SK-N-MC (cell line): ENCODE measurements at regions not wholly inside any gene's neighbourhood (a gene's known extent, or its start where the extent isn't known, plus 50 kb on each side); places are given as distances from the start of the nearest gene placed in this dataset.

Source experiments
- DNase-seq: peaks from one replicate; pipeline ENCODE4 v3.0.0-alpha.2; 2011; ENCODE audit warnings: low read depth, low spot score
- H3K27ac ChIP-seq: fragments of 200-600 bp; sonication (generic); 2 replicates; pipeline ENCODE4 v1.5.1; 2016; ENCODE audit warnings: mixed run types
- H3K36me3 ChIP-seq: fragments of 200-600 bp; sonication (generic); 2 replicates; pipeline ENCODE4 v1.6.1; 2017; ENCODE audit warnings: antibody characterized with exemption, low read length, mixed read lengths; ENCODE audit not compliant: insufficient read depth
- H3K4me3 ChIP-seq: fragments of 200-600 bp; sonication (generic); 2 replicates; pipeline ENCODE4 v1.5.1; 2016
- H3K9ac ChIP-seq: fragments of 200-600 bp; sonication (generic); 2 replicates; pipeline ENCODE4 v1.8.0; 2017; ENCODE audit warnings: mixed run types, mixed read lengths; ENCODE audit not compliant: insufficient read length
- H3K9me3 ChIP-seq: fragments of 200-600 bp; sonication (generic); 2 replicates; pipeline ENCODE4 v1.6.1; 2017; ENCODE audit warnings: low read depth, mild to moderate bottlenecking, antibody characterized with exemption, low read length, moderate library complexity, mixed read lengths
- EZH2 ChIP-seq: fragments of 200-600 bp; sonication (generic); IDR thresholded peaks from one replicate; pipeline ENCODE4 v1.6.1; 2017; ENCODE audit warnings: antibody characterized with exemption
- FOXP2 ChIP-seq: optimal IDR thresholded peaks from 2 replicates; pipeline ENCODE3; 2011; ENCODE audit warnings: mild to moderate bottlenecking, moderate library complexity; ENCODE audit not compliant: insufficient read depth; ENCODE audit errors: extremely low read length, control extremely low read depth
- POLR2AphosphoS5 ChIP-seq: IDR thresholded peaks from 2 replicates; pipeline ENCODE4 v1.6.1; 2012; ENCODE audit warnings: mild to moderate bottlenecking, low read depth, low read length, borderline replicate concordance

- Histone ChIP-seq H3K4me3 (no peak overlapping the region), H3K9ac (no peak overlapping the region), H3K9me3 (no peaks in the 10 kb centered on the region), H3K27ac (no peak overlapping the region), H3K36me3 (no peaks in the 10 kb centered on the region)
- TF ChIP-seq FOXP2 = no peak
- no peak for TF ChIP-seq POLR2AphosphoS5
- TF ChIP-seq EZH2 = no peak
- no peak for DNase-seq
These were observed 118.2 kb downstream of the DACT2 start for GRCh38 chr6:168201383-168201782.

DNA sequence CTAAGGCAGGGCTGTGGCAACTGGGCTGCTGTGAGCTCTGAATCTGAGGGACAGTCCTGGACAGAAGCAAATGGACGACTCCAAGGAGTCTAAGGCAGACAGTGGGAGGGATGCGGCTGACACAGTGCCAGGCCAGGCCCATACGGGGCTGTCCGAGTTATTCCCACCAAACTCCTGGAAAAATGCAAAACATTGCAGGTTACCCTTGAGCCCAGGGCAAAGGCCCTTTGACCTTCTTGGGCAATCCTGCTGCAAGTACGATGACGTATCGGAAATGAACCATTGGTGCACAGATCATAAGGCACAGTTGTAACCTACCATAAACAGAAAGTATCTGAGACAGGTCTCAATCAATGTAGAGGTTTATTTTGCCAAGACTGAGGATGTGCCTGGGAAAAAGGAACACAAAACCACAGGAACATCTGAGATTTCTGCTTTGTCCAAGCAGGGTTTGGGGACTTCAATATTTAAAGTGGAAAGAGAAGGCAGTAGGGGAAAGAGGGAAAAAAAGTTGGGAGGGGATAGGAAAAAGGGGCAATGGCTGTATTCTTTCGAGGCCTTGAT is 118.9 kb downstream of the DACT2 start:
- Histone ChIP-seq H3K36me3 (no peaks in the 10 kb centered on the region), H3K4me3 (no peak overlapping the region), H3K9ac (no peak overlapping the region), H3K9me3 (no peaks in the 10 kb centered on the region), H3K27ac (no peak overlapping the region)
- DNase-seq = no peak
- no peak for TF ChIP-seq FOXP2
- no peak for TF ChIP-seq POLR2AphosphoS5
- TF ChIP-seq EZH2 = no peak

DNA sequence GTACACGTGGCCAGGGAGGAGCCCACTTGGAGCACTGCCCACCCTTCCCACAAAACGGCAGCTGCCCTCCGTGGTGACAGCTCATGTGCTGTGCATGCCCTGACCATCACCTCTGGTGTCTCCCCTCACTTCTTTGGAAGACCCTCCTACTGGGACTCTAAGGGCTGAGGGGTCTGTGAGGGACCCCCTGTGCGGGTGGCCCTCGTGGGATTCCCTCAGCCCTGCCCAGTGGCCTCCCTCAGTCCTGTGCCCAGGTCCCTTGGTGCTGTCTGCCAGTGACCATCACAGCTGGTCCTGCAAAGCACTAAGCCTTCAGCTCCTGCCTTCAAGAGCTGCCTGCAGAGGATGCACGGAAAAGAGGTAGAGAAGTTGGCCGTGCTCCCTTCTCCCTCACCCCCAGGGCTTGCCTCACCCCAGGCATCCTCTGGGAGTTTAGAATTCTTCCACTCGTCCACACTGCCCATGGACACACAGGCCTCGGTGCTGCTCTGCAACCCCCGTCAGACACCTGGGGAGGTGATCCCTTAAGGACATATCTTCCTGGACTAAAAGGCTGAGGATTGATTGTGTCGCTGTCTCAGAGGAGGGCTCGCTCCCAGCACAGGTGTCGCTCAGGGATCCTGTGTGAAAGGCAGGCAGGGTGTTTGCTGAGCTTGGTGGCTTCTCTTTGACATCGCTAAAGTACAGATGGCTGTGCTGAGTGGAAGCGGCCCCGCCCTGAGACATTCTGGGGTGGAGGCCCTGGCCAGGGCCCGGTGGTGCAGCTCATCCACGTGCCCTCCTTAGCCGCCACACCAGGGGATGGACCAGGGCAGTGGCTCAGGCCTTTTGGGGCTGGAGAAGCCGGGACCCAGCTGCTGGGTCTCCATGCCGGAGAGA is 119.5 kb upstream of the FRMD1 start:
- no peaks in the 10 kb centered on the region for H3K9me3 ChIP-seq
- TF ChIP-seq FOXP2 (no peak), POLR2AphosphoS5 (no peak), EZH2 (no peak)
- DNase-seq = no peak
- no peak overlapping the region for H3K9ac ChIP-seq
- no peak overlapping the region for H3K4me3 ChIP-seq
- H3K36me3 ChIP-seq = no peaks in the 10 kb centered on the region
- no peak overlapping the region for H3K27ac ChIP-seq

DNA sequence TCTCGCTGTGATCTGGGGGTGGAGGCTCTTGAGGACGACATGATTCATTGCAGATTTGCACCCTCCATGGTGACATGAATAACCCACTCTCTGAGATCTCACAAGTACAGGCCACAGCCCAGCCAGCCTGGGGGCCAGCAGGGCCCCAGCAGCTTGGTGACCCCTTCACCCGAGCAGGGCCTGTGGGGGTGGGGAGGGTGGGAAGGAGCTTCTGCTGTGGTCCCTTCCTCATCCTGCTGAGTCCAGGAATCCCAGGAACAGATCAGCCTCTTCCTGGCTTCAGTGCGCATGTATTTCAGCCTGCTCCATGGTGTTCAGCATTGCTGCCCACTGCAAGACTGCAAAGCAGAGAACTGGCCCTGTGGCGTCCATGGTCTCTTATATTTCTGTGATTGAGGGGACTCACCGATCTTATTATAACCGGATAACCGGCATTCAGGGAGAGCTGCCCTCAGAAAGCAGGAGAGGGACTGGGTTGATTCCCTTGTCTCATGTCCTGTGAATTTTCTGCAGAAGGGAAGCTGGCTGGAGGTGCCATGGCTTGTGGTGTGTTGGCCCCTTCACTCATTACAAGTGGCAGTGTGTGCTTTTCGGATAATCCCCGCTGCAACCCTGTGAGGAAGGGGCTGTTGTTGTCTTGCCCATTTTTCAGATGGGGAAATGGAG is 118.8 kb upstream of the FRMD1 start:
- Histone ChIP-seq H3K27ac (no peak overlapping the region), H3K4me3 (no peak overlapping the region), H3K36me3 (no peaks in the 10 kb centered on the region), H3K9ac (no peak overlapping the region), H3K9me3 (no peaks in the 10 kb centered on the region)
- DNase-seq = no peak
- no peak for TF ChIP-seq POLR2AphosphoS5
- no peak for TF ChIP-seq EZH2
- TF ChIP-seq FOXP2 = no peak

- no peak overlapping the region for H3K9ac ChIP-seq
- TF ChIP-seq EZH2 (no peak), FOXP2 (no peak), POLR2AphosphoS5 (no peak)
- H3K27ac ChIP-seq = no peak overlapping the region
- no peak for DNase-seq
- H3K4me3 ChIP-seq = no peak overlapping the region
- H3K9me3 ChIP-seq = no peaks in the 10 kb centered on the region
- no peaks in the 10 kb centered on the region for H3K36me3 ChIP-seq
These were observed 118.0 kb upstream of the FRMD1 start for GRCh38 chr6:168196881-168197635.

GRCh38 chr6:168196385-168196860 is 117.4 kb upstream of the FRMD1 start:
- TF ChIP-seq POLR2AphosphoS5 (no peak), EZH2 (no peak), FOXP2 (no peak)
- no peak for DNase-seq
- Histone ChIP-seq H3K4me3 (no peak overlapping the region), H3K36me3 (no peaks in the 10 kb centered on the region), H3K27ac (no peak overlapping the region), H3K9me3 (no peaks in the 10 kb centered on the region), H3K9ac (no peak overlapping the region)

- no peaks in the 10 kb centered on the region for H3K9me3 ChIP-seq
- H3K36me3 ChIP-seq = no peaks in the 10 kb centered on the region
- no peak for DNase-seq
- TF ChIP-seq EZH2 (no peak), POLR2AphosphoS5 (no peak), FOXP2 (no peak)
- H3K4me3 ChIP-seq = no peak overlapping the region
- H3K9ac ChIP-seq = no peak overlapping the region
- H3K27ac ChIP-seq = no peak overlapping the region
These were observed 116.7 kb upstream of the FRMD1 start for GRCh38 chr6:168195712-168196111.
